Inflammatory macrophage treated with lipopolysaccharide for 1 hour (primary cell): ENCODE measurements at regions not wholly inside any gene's neighbourhood (a gene's known extent, or its start where the extent isn't known, plus 50 kb on each side); places are given as distances from the start of the nearest gene placed in this dataset.
"Not testable (repeated sequence)": the region's sequence is repeated elsewhere in the genome, so short reads cannot be mapped to it uniquely, and the experiment has no call there.

Experiments used
- DNase-seq, 2 donors: peaks; one replicate each; pipeline ENCODE4 v3.0.0-alpha.2; 2020 to 2022

DNA sequence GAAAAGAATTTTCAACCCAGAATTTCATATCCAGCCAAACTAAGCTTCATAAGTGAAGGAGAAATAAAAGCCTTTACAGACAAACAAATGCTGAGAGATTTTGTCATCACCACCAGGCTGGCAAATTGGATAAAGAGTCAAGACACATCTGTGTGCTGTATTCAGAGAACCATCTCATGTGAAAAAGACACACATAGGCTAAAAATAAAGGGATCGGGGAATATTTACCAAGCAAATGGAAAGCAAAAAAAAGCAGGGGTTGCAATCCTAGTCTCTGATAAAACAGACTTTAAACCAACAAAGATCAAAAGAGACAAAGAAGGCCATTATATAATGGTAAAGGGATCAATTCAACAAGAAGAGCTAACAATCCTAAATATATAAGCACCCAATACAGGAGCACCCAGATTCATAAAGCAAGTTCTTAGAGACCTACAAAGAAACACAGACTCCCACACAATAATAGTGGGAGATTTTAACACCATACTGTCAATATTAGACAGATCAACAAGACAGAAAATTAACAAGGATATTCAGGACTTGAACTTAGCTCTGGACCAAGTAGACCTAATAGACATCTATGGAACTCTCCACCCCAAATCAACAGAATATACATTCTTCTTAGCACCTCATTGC lies 55.9 kb upstream of the ACSM6 start:
- DNase-seq: not testable (repeated sequence)

DNA sequence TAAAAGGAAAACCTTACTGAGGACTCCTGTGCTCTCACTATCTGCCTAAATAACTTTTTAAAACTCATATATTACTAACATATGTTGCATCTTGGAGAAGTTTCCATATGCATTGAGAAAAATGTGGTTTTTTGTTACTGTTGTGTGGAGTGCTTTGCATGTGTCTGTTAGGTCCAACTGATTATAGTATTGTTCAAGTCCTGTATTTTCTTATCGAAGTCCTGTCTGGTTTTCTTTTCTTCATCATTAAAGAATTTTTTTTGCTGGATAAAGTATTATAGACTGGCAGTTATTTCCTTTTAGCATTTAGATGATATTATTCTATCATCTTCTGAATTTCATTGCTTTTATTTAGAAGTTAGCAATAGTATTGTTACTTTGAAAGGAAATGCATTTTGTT lies 59.5 kb upstream of the ACSM6 start:
- DNase-seq: no peak

DNA sequence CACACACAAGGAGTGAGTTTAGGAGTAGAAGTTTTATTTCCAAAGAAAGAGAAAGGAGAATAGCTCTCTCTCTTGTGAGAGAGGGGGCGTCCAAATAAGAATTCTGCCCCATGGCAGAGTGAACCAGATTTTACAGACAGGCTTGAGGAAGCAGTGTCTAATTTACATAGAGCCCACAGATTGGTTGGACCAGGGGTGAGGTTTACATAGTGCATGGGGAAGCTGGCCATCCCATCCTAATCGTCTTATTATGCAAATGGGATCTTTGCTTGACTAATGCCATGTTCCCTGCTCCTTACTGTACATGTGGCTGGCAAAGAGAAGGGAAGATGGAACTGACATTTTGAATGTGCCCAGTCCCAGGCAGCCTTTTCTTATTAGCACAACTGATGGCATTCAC lies 60.0 kb upstream of the ACSM6 start:
- peak; percentile 3 to 14 for DNase-seq

DNA sequence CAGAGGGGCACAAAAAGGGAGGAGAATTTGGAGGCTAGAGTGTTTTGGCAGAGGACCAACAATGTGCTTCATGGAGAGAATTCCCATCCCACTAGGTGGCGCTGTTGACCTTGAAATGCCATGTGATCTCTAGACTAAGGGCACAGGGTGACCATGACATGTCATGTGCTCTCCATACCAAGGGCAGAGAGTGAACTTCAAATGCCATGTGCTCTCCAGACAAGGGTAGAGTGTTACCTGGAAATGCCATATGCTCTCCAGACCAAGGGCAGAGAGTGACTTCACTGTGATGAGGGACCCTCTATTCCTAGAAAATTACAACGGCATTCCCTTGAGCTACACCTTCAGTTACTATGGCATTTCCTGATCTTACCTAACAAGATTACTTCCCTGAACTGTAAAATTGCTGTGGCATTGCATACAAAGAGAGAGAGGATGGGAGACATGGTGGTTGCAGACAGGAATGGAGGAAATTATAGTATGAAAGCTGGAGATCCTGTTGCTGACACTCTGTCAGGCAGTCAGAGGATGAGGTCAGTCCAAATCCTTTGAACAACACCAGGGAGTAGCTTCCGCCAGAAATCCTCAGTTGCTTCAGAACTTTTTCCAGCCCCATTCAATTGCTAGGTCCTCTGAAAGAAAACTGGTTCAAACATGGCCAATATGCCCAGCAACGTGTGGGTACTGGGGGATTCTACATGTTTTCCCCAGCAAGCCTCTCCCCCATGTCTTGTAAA lies 60.9 kb upstream of the ACSM6 start:
- peak; percentile 58 to 94 for DNase-seq

DNA sequence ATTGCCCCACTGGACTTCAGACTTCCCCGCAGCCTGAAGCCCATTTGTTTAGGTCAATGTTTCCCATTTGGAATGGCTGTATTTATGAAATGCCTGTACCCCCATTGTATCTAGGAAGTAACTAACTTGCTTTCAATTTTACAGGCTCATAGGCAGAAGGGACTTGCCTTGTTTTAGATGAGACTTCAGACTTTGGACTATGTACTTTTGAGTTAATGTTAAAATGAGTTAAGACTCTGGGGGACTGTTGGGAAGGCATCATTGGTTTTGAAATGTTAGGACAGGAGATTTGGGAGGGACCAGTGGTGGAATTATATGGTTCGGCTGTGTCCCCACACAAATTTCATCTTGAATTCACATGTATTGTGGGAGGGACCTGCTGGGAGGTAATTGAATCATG lies 61.1 kb upstream of the CYP2C8 start:
- not testable (repeated sequence) for DNase-seq

DNA sequence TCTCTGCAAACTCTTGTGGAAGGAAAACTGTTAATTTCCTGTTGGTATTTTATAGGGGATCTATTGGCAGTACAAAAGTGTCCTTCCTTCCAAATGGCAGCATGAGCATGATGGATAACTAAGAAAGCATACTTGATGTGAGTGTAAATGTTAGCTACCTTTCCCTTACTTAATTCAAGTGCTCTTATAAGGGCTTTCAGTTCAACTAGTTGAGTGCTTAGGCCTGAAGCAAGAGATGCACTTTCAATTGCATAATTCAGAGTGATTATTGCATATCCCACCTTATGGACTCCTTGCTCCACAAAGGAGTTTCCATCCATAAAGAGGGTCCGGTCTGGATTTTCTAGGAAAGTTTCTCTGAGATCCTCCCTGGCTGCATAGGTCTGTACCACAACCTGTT lies 56.3 kb upstream of the CYP2C8 start:
- no peak for DNase-seq

DNA sequence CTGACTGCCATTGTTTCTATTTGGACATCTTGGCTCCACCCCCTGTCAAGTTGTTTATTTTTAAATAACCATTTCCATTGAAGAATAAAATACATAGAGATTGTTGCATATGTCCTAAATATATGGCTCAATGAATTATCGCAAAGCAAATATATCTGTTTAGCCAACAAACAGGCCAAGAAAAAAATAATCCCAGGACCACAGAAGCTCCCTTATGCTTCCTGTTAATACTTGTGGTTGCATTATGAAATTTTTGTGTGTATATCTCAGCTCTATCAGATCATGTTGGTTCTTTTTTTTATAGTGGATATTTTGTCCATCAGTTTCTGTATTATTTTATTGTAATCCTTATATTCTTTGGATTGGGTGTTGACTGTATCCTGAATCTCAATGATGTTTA lies 53.4 kb upstream of the CYP2C8 start:
- no peak for DNase-seq

DNA sequence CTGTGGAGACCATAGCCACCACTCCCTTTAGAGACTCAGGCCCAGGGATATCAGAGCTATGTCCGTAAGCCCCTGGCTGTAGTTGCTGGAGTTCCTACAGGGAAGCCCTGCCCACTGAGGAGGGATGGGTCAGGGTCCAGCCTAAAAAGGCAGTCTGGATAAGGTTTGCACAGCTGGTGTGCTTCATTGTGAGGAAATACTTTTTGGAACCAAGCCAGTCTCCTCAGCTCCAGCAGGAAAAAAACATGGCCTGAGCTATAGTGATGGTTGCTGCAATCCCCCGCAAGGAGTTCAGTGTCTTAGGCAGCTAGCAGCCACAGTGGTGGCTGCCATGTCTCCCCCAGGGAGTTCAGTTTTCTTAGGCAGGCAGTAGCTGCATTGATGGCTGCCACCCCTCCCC lies 52.6 kb upstream of the CYP2C8 start:
- no peak for DNase-seq
